GM12878 (cell line): ENCODE measurements at regions not wholly inside any gene's neighbourhood (a gene's known extent, or its start where the extent isn't known, plus 50 kb on each side); places are given as distances from the start of the nearest gene placed in this dataset.

Experiments
- ATAC-seq: fragments of 200-7000 bp; cut with Tn5 transposase; 3 replicates; pipeline ENCODE4 v1.9.1; 2020; ENCODE audit warnings: mild to moderate bottlenecking, moderate library complexity
- BruUV-seq: library from RNA; stranded (reverse); fragments of 400-500 nt; replicated peaks from 2 replicates; lab custom pipeline; 2021; lab: Mats Ljungman, UMichigan
- CTCF ChIA-PET: fragments of 300-600 bp; sonication (Branson Sonifier 250); formaldehyde crosslinking; extraction: SDS; loops from one replicate; lab custom pipeline; 2021; ENCODE audit warnings: inconsistent platforms; lab: Yijun Ruan, JAX
- POLR2A ChIA-PET: fragments of 350-600 bp; formaldehyde crosslinking; extraction: SDS; loops from one replicate; lab custom pipeline; 2021; ENCODE audit warnings: inconsistent platforms; lab: Charles Lee
- RAD21 ChIA-PET: fragments of 300-600 bp; sonication (Branson Sonifier 250); formaldehyde crosslinking; loops from one replicate; lab custom pipeline; 2023; ENCODE audit warnings: antibody characterized with exemption; ENCODE audit not compliant: unreplicated experiment; lab: Charles Lee
- SMC1A ChIA-PET: fragments of 300-600 bp; sonication (Branson Sonifier 250); formaldehyde crosslinking; loops from one replicate; lab custom pipeline; 2023; ENCODE audit not compliant: unreplicated experiment, uncharacterized antibody; lab: Charles Lee
- DNase-seq: peaks from one replicate; pipeline ENCODE4 v3.0.0-alpha.2; 2011; ENCODE audit warnings: low read depth, low spot score
- FAIRE-seq: peaks from 3 replicates; lab custom pipeline; 2011; peaks lifted over from hg19 to GRCh38; lab: Jason Lieb, UNC
- H2AFZ ChIP-seq: 2 replicates; pipeline ENCODE4 v1.6.0; 2011; ENCODE audit warnings: low read depth, low read length, control low read depth; ENCODE audit not compliant: control insufficient read depth
- H3K27ac ChIP-seq: 2 replicates; pipeline ENCODE4 v1.5.1; 2011; ENCODE audit warnings: control low read depth; ENCODE audit not compliant: control insufficient read depth, insufficient read depth
- H3K27me3 ChIP-seq, 2 experiments: replicated peaks in 1 of 2; 2 replicates each; pipeline versions ENCODE4 v1.6.0 to v1.6.1; 2011; ENCODE audit warnings: low read length in 1 of 2; ENCODE audit not compliant: control insufficient read depth in 2 of 2, insufficient read depth in 2 of 2
- H3K36me3 ChIP-seq, 2 experiments: 2 replicates each; pipeline ENCODE4 v1.5.1; 2011; ENCODE audit warnings: low read length in 1 of 2; ENCODE audit not compliant: control insufficient read depth in 2 of 2, insufficient read depth in 2 of 2
- H3K4me1 ChIP-seq: 2 replicates; pipeline ENCODE4 v1.6.1; 2011; ENCODE audit warnings: mild to moderate bottlenecking, low read length, moderate library complexity, mixed read lengths; ENCODE audit not compliant: control insufficient read depth, insufficient read depth
- H3K4me2 ChIP-seq: 2 replicates; pipeline ENCODE4 v1.6.0; 2011; ENCODE audit warnings: control low read depth; ENCODE audit not compliant: control insufficient read depth, insufficient read depth
- H3K4me3 ChIP-seq: fragments of 200-600 bp; sonication (generic); 2 replicates; pipeline ENCODE4 v1.5.1; 2016
- H3K79me2 ChIP-seq: 2 replicates; pipeline ENCODE4 v1.6.0; 2011; ENCODE audit warnings: low read length; ENCODE audit not compliant: control insufficient read depth, insufficient read depth
- H3K9ac ChIP-seq: 2 replicates; pipeline ENCODE4 v1.8.0; 2011; ENCODE audit warnings: low read length, control low read depth, mixed read lengths; ENCODE audit not compliant: control insufficient read depth, insufficient read depth
- H3K9me3 ChIP-seq: replicated peaks from 3 replicates; pipeline ENCODE4 v1.5.1; 2011; ENCODE audit warnings: mild to moderate bottlenecking, low read length; ENCODE audit not compliant: control insufficient read depth, insufficient read depth
- H4K20me1 ChIP-seq: 2 replicates; pipeline ENCODE4 v1.6.0; 2011; ENCODE audit not compliant: control insufficient read depth, insufficient read depth
- CBFB ChIP-seq: IDR thresholded peaks from 2 replicates; pipeline ENCODE4 v1.6.1; 2016; ENCODE audit warnings: antibody characterized with exemption, low read depth
- DPF2 ChIP-seq: fragments of 450-650 bp; IDR thresholded peaks from 2 replicates; pipeline ENCODE4 v1.6.1; 2017; ENCODE audit warnings: mild to moderate bottlenecking
- GABPA ChIP-seq: IDR thresholded peaks from 2 replicates; pipeline ENCODE4 v1.6.1; 2014; ENCODE audit warnings: antibody characterized with exemption, low read depth, mild to moderate bottlenecking, inconsistent platforms
- HSF1 ChIP-seq: fragments of 150-350 bp; IDR thresholded peaks from 2 replicates; pipeline ENCODE4 v1.6.1; 2014; ENCODE audit warnings: mild to moderate bottlenecking, low read depth, low read length
- IRF3 ChIP-seq: fragments of 450-650 bp; IDR thresholded peaks from 2 replicates; pipeline ENCODE4 v1.6.1; 2014; ENCODE audit warnings: mild to moderate bottlenecking
- MEF2A ChIP-seq: IDR thresholded peaks from 2 replicates; pipeline ENCODE4 v1.6.1; 2011; ENCODE audit warnings: low read depth, mild to moderate bottlenecking, low read length, moderate library complexity; ENCODE audit not compliant: insufficient read depth
- RAD21 ChIP-seq: IDR thresholded peaks from 2 replicates; pipeline ENCODE4 v1.6.1; 2011; ENCODE audit warnings: mild to moderate bottlenecking, low read depth, low read length, moderate library complexity; ENCODE audit not compliant: insufficient read depth
- RB1 ChIP-seq: fragments of 450-650 bp; formaldehyde crosslinking; IDR thresholded peaks from 2 replicates; pipeline ENCODE4 v1.6.1; 2017; ENCODE audit warnings: mild to moderate bottlenecking, borderline replicate concordance
- RFX5 ChIP-seq: IDR thresholded peaks from 2 replicates; pipeline ENCODE4 v1.6.1; 2011; ENCODE audit warnings: low read depth, low read length, improper control_type of control experiment
- TARDBP ChIP-seq: IDR thresholded peaks from 2 replicates; pipeline ENCODE4 v1.6.1; 2016; ENCODE audit warnings: borderline replicate concordance
- ZNF622 ChIP-seq: fragments of 450-650 bp; IDR thresholded peaks from 2 replicates; pipeline ENCODE4 v1.6.1; 2017; ENCODE audit warnings: mild to moderate bottlenecking, inconsistent platforms
- WGBS: methylation state at CpG from one replicate; pipeline ENCODE4 v1.1.6; 2016; ENCODE audit warnings: low lambda C conversion rate; ENCODE audit not compliant: insufficient replicate concordance, insufficient coverage; ENCODE audit errors: missing lambda C conversion rate; 5-methylcytosine and 5-hydroxymethylcytosine counted together
- in situ Hi-C: fragments of 300-500 bp; cut with MboI; formaldehyde crosslinking; loops from 9 replicates; pipeline ENCODE4 v1.14.3; 2018; ENCODE audit warnings: mixed read lengths
- intact Hi-C: fragments of 100-400 bp; cut with micrococcal nuclease; formaldehyde crosslinking; loops from one replicate; pipeline ENCODE4 v1.14.2; 2022; ENCODE audit not compliant: unreplicated experiment
- TF ChIP-seq, protein P1 (sequence below): fragments of 450-650 bp; IDR thresholded peaks from 2 replicates; pipeline ENCODE4 v1.6.1; 2017; ENCODE audit warnings: mild to moderate bottlenecking, low read depth, inconsistent platforms; ENCODE audit not compliant: poor library complexity, severe bottlenecking
- TF ChIP-seq, protein P2 (sequence below): IDR thresholded peaks from 2 replicates; pipeline ENCODE4 v1.6.1; 2011; ENCODE audit warnings: low read depth, mild to moderate bottlenecking, low read length, moderate library complexity, borderline replicate concordance; ENCODE audit errors: extremely low read depth

DNA sequence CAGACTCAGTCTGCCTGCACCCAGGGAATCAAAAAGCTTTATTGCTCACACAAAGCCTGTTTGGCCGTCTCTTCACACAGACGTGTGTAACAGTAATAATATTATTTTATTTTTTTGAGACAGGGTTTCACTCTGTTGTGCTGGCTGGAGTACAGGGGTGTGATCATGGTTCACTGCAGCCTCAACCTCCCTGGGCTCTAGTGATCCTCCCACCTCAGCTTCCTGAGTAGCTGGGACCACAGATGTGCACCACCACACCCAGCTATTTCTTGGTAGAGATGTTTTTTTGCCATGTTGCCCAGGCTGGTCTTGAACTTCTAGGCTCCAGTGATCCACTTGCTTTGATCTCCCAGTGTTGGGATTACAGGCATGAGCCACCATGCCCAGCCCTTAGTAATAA is 88.4 kb upstream of the DCD start:
- POLR2A ChIA-PET = no interaction called here

More for the DNA sequence above, 88.4 kb upstream of the DCD start:
- CTCF ChIA-PET = interaction anchor here (1.3 kb wide), 1 partner anchor 13 kb away, joined by 5 read pairs; no protein-coding TSS in a partner anchor
- Histone ChIP-seq H2AFZ (no peak overlapping the region), H3K79me2 (no peaks in the 10 kb centered on the region), H3K4me1 (no peaks in the 10 kb centered on the region), H3K9me3 (no peaks in the 10 kb centered on the region), H4K20me1 (no peaks in the 10 kb centered on the region), H3K36me3 (no peaks in the 10 kb centered on the region), H3K4me2 (no peak overlapping the region), H3K9ac (no peak overlapping the region), H3K27ac (no peak overlapping the region), H3K4me3 (no peak overlapping the region), H3K27me3 (no peaks in the 10 kb centered on the region; a peak in 1 of 4 replicates)
- no peak for TF ChIP-seq RFX5
- no peak for TF ChIP-seq RAD21
- no peak for TF ChIP-seq GABPA
- TF ChIP-seq, protein P1, sequence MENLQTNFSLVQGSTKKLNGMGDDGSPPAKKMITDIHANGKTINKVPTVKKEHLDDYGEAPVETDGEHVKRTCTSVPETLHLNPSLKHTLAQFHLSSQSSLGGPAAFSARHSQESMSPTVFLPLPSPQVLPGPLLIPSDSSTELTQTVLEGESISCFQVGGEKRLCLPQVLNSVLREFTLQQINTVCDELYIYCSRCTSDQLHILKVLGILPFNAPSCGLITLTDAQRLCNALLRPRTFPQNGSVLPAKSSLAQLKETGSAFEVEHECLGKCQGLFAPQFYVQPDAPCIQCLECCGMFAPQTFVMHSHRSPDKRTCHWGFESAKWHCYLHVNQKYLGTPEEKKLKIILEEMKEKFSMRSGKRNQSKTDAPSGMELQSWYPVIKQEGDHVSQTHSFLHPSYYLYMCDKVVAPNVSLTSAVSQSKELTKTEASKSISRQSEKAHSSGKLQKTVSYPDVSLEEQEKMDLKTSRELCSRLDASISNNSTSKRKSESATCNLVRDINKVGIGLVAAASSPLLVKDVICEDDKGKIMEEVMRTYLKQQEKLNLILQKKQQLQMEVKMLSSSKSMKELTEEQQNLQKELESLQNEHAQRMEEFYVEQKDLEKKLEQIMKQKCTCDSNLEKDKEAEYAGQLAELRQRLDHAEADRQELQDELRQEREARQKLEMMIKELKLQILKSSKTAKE = no peak
- no peak for TF ChIP-seq TARDBP
- TF ChIP-seq, protein P2, sequence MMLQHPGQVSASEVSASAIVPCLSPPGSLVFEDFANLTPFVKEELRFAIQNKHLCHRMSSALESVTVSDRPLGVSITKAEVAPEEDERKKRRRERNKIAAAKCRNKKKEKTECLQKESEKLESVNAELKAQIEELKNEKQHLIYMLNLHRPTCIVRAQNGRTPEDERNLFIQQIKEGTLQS = no peak
- no peak for TF ChIP-seq RB1
- TF ChIP-seq ZNF622 = no peak
- no peak for TF ChIP-seq IRF3
- TF ChIP-seq MEF2A = no peak
- TF ChIP-seq DPF2 = no peak
- TF ChIP-seq CBFB = no peak
- TF ChIP-seq HSF1 = no peak
- no peak for ATAC-seq
- in situ Hi-C loops (no loop called here), intact Hi-C loops (no loop called here)
- SMC1A ChIA-PET = interaction anchor here (0.5 kb wide), 1 partner anchor 13 kb away, joined by 3 read pairs; no protein-coding TSS in a partner anchor
- DNase-seq = no peak
- 18% methylated on average over 2 of the region's 2 CpGs for WGBS
- no TSS peak for BruUV-seq
- RAD21 ChIA-PET = interaction anchor here (0.9 kb wide), 1 partner anchor 34 kb away, joined by 4 read pairs; no protein-coding TSS in a partner anchor
- no peak for FAIRE-seq
